GM18505 (cell line): ENCODE measurements at regions not wholly inside any gene's neighbourhood (a gene's known extent, or its start where the extent isn't known, plus 50 kb on each side); places are given as distances from the start of the nearest gene placed in this dataset.

Experiments used
- ATAC-seq: cut with Tn5 transposase; IDR thresholded peaks from one replicate; pipeline ENCODE4 v1.9.1; 2021; ENCODE audit not compliant: unreplicated experiment
- POLR2A ChIP-seq: IDR thresholded peaks from 4 replicates; pipeline ENCODE4 v1.6.1; 2011; ENCODE audit warnings: borderline replicate concordance; ENCODE audit not compliant: insufficient read depth, insufficient read length; ENCODE audit errors: extremely low read depth

DNA sequence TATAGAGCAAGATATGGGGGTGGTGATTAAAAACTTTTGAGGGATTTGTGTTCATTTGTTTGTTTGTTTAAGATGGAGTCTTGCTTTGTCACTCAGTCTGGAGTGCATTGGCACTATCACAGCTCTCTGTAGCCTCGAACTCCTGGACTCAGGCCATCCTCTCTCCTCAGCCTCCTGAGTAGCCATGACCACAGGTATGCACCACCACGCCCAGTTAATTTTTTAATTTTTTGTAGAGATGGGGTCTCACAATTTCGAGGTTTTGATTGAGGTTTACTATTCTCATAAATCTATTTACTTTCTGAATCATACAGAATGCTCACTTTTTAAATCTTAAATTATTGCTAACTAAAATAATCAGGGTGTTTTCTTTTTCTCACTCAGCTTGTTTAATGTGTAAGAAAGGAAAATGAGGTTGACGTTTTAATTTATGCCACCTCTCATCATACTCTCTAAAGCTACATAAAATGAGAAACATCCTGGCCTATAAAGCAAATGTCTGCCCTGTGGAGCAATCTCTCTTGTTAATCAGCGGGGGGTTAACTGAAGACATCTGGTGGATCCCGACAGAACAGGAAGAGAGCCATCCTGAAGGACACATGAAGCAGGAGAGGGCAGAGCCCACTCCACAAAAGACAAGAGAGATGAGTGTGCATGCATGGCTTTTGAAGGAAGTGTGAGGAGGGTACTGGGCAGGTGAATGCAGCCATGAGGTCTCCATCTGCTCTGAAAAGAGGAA, 589.1 kb upstream of the SLC8A1 start:
- ATAC-seq, result no peak
- TF ChIP-seq POLR2A, result no peak

DNA sequence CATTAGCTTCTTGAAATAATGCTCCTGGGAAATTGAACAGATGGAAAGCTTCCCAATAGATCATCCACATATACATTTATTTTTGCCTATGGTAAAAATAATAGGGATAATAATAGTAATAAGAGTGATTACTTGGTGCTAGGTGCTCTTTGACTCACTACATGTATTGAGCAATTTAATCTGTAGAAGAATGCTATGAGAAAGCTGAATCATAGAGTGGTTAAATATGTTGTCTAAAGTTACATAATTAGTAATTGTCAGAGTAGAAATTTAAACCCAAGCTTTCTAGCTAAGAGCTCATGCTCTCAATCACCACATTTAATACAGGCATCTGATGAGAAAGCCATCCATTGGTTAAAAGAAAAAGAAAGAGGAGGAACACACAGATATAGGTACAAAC, 590.5 kb upstream of the SLC8A1 start:
- TF ChIP-seq POLR2A, result no peak
- ATAC-seq, result no peak

DNA sequence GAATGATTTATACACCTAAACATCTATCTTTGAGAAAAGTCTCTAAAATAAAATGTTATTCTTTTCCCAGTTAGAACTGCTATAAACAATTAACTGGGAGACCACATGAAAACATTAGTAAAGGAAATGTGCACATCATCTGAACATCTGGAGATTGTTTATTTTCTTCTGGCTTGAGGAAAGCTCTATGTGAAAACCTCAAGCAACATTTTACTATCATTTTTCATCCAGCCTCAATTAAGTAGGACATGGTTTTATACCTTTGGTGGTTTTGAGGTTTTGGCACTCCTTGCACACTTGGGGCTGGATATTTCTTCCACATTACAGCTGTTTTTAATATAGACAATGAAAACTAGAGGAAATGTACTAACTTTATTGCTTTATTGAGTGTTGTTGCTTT, 609.5 kb upstream of the SLC8A1 start:
- no peak for TF ChIP-seq POLR2A

DNA sequence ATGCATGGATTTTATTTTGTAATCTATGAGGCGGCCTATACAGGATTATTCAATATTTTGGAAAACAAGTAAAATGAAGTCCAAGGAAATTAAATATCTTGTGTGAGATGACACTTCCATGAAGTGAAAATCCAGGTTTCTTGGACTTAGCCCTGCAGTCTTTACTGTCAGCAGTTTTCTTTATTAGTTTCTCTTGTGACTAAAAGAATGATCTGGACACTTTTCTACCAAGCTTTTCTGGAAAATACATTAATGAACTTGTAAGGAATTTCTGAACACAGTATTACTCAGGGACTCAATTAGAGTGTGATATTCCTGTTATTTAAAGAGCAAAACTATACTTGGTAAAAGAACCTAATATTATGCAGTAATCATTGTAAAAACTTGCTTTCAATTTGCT, 610.4 kb upstream of the SLC8A1 start:
- ATAC-seq, result no peak
- TF ChIP-seq POLR2A, result no peak

More for the DNA sequence above, 609.5 kb upstream of the SLC8A1 start:
- no peak for ATAC-seq

DNA sequence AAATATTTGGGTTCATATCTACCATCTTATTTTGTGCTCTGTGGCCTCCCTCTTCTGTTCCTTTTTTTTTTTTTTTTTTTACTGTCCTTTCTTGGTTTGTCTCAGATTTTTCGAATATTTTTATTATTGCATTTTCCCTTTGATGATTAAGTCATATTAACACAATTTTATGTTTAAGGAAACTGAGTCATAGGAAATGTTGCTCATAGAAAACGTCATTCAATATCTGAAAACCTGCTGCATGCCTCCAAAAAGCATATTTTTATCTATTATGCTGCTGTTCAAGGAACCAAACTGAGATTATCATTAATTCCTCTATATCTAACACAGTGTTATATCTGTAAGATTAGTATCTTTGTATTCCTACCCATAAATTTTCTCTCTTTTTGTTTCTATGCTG, 614.3 kb upstream of the SLC8A1 start:
- ATAC-seq, result no peak
- no peak for TF ChIP-seq POLR2A

DNA sequence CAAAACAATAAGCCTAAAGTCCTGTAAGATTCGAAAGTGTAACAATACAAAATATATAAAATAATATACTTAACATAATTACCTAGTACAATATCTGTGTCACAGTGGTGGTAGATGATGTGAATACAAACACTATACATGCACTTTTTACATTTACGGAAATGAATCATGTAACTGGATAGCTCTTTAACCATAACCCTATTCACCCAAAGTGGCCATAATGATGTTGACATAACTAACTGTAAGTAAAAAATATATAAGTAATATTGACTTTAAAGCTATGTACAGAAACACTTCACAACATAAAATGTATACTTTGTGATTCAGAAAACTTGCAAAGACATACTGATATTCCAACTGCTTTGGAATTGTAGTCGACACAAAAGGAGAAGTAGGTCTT, 616.9 kb upstream of the SLC8A1 start:
- TF ChIP-seq POLR2A, result no peak
- no peak for ATAC-seq

DNA sequence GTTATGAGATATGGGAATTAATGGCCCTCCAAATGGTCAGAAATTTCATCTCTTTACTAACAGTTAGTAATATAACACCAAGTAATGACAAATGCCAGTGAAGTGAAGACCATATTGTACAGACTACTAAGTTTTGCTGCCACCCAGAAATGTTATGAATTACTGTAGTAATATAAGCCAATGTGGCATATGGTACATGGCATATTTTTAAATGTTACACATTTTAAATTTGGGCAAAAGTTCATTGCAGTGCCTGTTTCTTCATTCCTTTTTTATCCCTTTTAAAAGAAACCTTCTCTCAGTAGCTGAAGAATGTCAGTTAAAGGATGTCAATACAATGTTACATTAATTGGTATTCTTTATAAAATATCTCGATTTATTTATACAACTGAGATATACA, 626.5 kb upstream of the SLC8A1 start:
- TF ChIP-seq POLR2A, result no peak
- ATAC-seq, result no peak

DNA sequence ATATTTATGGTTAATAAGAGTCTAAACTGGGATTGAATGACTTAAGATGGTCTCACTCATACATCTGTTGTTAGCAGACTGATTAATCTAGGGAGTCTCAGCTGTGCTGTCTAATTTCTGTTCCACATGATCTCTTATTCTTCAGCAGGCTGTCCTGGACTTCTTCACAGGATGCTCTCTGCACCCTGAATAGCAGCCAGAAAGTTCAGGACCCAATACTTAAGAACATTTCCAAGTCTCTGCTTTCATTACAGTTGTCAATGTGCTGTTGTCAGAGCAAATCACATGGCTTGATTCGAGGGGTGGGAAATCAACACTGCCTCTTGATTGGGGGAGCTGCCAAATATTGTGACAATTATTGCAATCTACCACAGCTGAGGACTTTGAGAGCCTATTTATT, 627.1 kb upstream of the SLC8A1 start:
- ATAC-seq, result no peak
- TF ChIP-seq POLR2A, result no peak

DNA sequence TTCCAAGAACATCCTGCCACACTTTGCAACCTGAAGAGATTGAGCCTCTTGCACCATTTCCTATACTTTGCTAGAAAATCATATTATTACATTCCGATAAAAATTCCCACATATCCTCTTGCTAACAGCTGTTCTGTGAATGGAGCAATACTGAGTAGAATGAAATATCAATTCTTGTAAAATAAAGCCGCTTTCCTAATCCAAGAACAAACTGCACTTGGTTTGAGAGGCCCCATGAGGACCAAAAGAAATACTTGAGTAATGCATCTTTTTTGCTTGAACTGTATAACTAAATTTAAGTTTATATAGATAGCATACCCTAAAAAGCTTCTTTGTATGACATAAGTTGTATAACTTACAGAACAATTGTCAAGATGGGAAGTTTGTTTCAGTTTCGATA, 632.4 kb upstream of the SLC8A1 start:
- TF ChIP-seq POLR2A, result no peak
- no peak for ATAC-seq

DNA sequence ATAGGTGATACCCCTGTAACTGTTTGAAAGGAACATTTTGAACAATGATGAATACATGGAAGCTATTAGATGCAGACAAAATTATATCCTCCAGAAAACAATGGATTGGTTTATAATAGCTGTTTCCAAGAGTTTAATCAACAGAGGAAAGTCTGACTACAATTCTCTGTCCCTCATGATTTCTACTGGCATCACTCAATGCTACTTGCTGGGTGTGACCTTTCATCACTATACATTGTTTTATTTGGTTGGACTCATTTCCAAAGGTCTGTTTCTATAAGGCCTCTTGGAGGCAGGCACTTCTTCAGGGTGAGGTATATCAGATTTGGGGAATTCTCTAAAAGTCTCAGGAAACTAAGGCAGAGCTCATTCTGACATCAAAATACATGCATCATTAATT, 636.1 kb upstream of the SLC8A1 start:
- ATAC-seq, result no peak
- no peak for TF ChIP-seq POLR2A

DNA sequence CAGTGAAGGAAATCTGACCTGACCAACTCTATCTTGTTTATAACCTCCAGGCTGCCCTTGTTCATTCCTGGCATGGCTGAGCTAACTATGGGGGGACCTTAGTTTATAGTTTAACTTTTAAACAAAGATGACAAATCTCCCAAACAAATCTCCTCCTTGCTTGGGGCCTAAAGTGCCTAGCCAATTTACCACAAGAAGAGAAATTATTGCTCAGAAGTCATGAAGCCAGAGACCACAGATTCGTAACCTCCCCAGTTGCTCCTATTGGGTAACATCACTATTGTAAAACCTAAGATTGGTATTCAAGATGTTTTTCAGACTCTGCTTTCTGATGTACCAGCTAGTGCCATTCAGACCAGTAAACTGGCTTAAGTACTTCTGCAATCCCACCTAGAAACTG, 649.4 kb upstream of the SLC8A1 start:
- TF ChIP-seq POLR2A, result no peak
- no peak for ATAC-seq

DNA sequence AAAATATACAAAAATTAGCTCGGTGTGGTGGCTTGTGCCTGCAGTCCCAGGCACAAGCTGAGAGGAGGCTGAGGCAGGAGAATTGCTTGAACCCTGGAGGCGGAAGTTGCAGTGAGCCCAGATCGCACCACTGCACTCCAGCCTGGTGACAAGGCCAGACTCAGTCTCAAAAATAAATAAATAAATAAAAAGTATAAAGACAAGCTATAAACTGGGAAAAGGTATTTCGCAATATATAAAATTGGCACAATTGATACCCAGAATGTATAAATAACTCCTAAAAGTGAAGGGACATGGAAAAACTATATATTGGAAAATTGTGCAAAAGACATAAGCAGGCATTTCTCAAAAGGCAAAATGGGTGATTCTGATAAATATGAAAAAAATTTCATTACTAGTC, 657.9 kb upstream of the SLC8A1 start:
- ATAC-seq, result no peak
- TF ChIP-seq POLR2A, result no peak

DNA sequence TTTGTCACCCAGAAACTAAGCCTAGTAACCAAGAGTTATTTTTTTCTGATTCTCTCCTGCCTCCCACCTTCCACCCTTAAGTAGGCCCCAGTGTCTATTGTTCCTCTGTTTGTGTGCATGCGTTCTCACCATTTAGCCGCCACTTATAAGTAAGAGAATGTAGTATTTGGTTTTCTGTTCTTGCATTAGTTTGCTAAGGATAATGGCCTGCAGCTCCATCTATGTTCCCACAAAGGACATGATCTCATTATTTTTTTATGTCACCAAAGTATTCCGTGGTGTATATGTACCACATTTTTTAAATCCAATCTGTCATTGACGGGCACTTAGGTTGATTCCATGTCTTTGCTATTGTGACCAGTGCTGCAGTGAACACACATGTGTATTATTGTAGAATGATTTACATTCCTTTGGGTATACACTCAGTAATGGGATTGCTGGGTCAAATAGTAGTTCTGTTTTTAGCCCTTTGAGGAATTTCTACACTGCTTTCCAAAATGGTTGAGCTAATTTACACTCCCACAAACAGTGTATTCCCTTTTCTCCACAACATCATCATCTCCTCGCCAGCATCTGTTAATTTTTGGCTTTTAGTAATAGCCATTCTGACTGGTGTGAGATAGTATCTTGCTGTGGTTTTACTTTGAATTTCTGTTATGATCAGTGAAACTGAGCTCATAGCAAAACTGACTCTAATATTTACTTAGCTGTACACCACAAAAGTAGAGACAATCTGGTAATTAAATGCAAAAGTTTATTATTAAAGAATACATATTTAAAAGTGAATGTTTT, 660.1 kb upstream of the SLC8A1 start:
- ATAC-seq, result no peak
- no peak for TF ChIP-seq POLR2A

DNA sequence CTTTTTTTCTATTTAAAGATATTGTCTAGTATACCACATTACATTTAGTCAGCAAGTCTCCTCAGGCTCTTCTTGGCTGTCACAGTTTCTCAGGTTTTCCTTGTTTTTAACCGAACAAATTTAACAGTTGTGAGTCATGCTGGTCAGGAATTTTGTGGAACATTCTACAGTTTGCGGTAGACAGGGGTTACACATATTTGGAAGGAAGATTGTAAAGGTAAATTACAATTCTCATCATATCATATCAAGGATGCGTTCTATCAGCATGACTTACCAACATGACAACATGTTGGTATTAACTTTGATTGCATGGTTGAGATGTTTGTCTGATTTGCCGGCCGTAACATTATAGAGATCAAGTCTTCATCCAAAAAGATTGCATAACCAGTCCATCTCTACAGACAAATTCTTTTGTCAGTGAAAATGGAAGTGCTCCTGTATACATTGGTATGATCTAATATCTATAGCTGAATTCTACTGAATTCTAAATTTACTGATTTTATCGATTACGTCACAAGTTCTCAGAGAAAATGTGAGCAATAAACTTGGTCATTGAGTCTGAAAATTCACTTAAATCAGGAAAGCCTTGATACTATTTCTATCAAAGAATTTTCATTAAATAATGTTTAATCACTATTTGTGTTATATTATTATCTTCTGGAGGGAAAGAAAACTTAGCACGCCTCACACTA, 664.4 kb upstream of the SLC8A1 start:
- TF ChIP-seq POLR2A, result no peak
- ATAC-seq, result no peak
